ENCODE measurements at regions not wholly inside any gene's neighbourhood (a gene's known extent, or its start where the extent isn't known, plus 50 kb on each side); places are given as distances from the start of the nearest gene placed in this dataset.

GRCh38 chr3:148232389-148232788, 465.3 kb upstream of the AGTR1 start:
- no peak for DNase-seq

GRCh38 chr3:148233403-148233802, 464.3 kb upstream of the AGTR1 start:
- DNase-seq: no peak

- no peak for DNase-seq
These were observed 463.2 kb upstream of the AGTR1 start for GRCh38 chr3:148234536-148234935.

- DNase-seq: no peak
These were observed 462.1 kb upstream of the AGTR1 start for GRCh38 chr3:148235566-148235965.

GRCh38 chr3:148238421-148238821, 459.3 kb upstream of the AGTR1 start:
- DNase-seq: no peak

- no peak for DNase-seq
These were observed 457.4 kb upstream of the AGTR1 start for GRCh38 chr3:148240351-148240750.

GRCh38 chr3:148243609-148244008, 454.1 kb upstream of the AGTR1 start:
- no peak for DNase-seq

- no peak for DNase-seq
These were observed 451.3 kb upstream of the AGTR1 start for GRCh38 chr3:148246291-148246923.

- no peak for DNase-seq
These were observed 444.0 kb upstream of the AGTR1 start for GRCh38 chr3:148253713-148254112.

- DNase-seq: no peak
These were observed 443.3 kb upstream of the AGTR1 start for GRCh38 chr3:148254402-148254801.

GRCh38 chr3:148255981-148256969, 441.4 kb upstream of the AGTR1 start:
- no peak for DNase-seq

- DNase-seq: no peak
These were observed 434.7 kb upstream of the AGTR1 start for GRCh38 chr3:148262980-148263379.

- no peak for DNase-seq
These were observed 431.9 kb upstream of the AGTR1 start for GRCh38 chr3:148265841-148266240.

GRCh38 chr3:148266341-148266740, 431.4 kb upstream of the AGTR1 start:
- no peak for DNase-seq

GRCh38 chr3:148269816-148270215, 427.9 kb upstream of the AGTR1 start:
- DNase-seq: no peak

GRCh38 chr3:148280623-148281242, 417.0 kb upstream of the AGTR1 start:
- DNase-seq: no peak

- no peak for DNase-seq
These were observed 408.5 kb upstream of the AGTR1 start for GRCh38 chr3:148289159-148289558.

GRCh38 chr3:148297013-148297412, 400.7 kb upstream of the AGTR1 start:
- DNase-seq: no peak

- no peak for DNase-seq
These were observed 390.3 kb upstream of the AGTR1 start for GRCh38 chr3:148307443-148307843.

- DNase-seq: peak; percentile 17
These were observed 388.2 kb upstream of the AGTR1 start for GRCh38 chr3:148309390-148310035.

- no peak for DNase-seq
These were observed 381.9 kb upstream of the AGTR1 start for GRCh38 chr3:148315756-148316155.

- DNase-seq: no peak
These were observed 379.5 kb upstream of the AGTR1 start for GRCh38 chr3:148318240-148318639.
